Activated naive CD4-positive, alpha-beta T cell treated with anti-CD3 and anti-CD28 coated beads, Interleukin-2, amount 50 U/mL, for 72 hours (primary cell): ENCODE measurements at regions not wholly inside any gene's neighbourhood (a gene's known extent, or its start where the extent isn't known, plus 50 kb on each side); places are given as distances from the start of the nearest gene placed in this dataset.
"Not testable (repeated sequence)": the region's sequence is repeated elsewhere in the genome, so short reads cannot be mapped to it uniquely, and the experiment has no call there.

Source experiments
- ATAC-seq, 2 donors: fragments of 150-1000 bp; cut with Tn5 transposase; 2 replicates each; pipeline ENCODE4 v1.10.0; 2021; ENCODE audit warnings: mild to moderate bottlenecking in 2 of 2, moderate library complexity in 2 of 2
- DNase-seq, 2 donors: peaks; one replicate each; pipeline ENCODE4 v3.0.0; 2021 to 2022; ENCODE audit warnings: low spot score in 2 of 2
- H3K27ac Mint-ChIP-seq, 2 donors: one replicate each; pipeline ENCODE4 v1.8.0; 2022; ENCODE audit warnings: mild to moderate bottlenecking in 2 of 2, mixed read lengths in 2 of 2
- H3K36me3 Mint-ChIP-seq, 2 donors: one replicate each; pipeline ENCODE4 v1.8.0; 2022; ENCODE audit warnings: mixed read lengths in 2 of 2
- H3K9me3 Mint-ChIP-seq, 2 donors: one replicate each; pipeline ENCODE4 v1.8.0; 2022; ENCODE audit warnings: mixed read lengths in 2 of 2

DNA sequence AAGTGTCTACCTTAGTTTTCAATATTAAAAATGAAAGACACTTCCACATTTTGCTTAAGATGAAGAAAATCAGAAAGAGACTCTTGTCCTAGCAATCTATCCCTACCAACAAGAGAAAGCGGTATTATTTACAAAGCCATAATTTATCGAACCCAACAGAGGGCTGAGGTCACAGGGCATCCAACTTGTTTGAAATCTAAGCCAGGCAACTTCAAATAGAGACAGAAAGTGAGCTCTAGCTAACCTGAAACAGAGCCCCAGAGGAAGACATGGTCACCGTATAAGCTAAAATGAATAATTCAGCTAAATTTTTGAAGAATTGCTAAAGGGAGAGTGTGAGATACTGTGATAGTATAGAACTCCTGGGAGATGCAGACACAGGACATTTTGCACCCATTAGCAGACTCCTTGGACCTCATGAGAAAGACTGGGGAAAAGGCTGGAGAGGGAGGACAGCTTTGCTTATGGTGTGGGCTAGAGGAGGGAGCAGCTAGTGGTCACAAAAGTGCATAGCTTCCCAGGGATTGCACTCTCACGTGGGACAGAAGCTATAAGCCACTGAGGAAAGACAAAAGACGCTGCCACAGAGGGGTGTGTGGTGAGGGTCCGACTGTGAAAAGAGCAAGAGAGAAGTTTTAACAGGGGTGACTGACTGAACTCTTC lies 624.2 kb upstream of the GRIN3A start:
- no peak for DNase-seq
- no peaks in the 10 kb centered on the region for H3K36me3 Mint-ChIP-seq
- no peak overlapping the region for H3K27ac Mint-ChIP-seq
- H3K9me3 Mint-ChIP-seq: peaks cover 0 to 10% of the 10 kb centered on the region in 2 donors
- ATAC-seq: no peak

DNA sequence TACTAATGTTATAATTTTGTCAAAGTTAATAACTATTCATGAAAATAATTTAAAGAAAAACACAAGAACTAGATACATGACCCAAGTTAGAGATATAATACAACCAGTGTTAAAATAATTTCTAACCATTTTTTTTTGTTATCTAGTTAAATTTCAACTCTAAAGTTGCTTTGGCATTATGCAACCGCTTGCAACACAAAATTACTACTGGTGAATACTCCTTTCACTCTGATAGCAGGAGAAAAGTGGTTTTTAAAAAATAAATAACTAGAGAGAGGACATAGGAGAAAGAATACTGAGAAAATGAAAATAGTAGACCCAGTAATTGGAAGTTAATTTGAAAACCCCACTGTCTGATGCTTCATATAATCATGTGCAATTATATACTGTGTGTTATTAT lies 622.4 kb upstream of the GRIN3A start:
- Mint-ChIP-seq H3K36me3 (no peaks in the 10 kb centered on the region), H3K9me3 (peaks cover 5 to 18% of the 10 kb centered on the region in 2 donors), H3K27ac (no peak overlapping the region)
- DNase-seq: no peak
- ATAC-seq: no peak

DNA sequence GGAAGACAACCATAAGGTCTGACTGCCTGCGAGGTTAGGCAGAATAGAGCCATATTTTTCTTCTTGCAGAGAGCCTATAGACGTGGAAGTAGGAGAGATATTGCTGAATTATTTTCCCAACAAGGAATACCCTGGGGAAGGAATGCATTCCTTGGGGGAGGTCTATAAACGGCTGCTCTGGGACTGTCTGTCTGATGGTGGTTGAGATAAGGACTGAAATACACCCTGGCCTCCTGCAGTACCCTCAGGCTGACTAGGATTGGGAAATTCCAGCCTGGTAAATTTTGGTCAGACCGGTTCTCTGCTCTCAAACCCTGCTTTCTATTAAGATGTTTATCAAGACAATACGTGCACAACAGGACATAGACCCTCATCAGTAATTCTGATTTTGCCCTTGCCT lies 617.5 kb upstream of the GRIN3A start:
- Mint-ChIP-seq H3K27ac (no peak overlapping the region), H3K9me3 (peaks cover 5 to 15% of the 10 kb centered on the region in 2 donors), H3K36me3 (no peaks in the 10 kb centered on the region)
- no peak for DNase-seq
- ATAC-seq: no peak

DNA sequence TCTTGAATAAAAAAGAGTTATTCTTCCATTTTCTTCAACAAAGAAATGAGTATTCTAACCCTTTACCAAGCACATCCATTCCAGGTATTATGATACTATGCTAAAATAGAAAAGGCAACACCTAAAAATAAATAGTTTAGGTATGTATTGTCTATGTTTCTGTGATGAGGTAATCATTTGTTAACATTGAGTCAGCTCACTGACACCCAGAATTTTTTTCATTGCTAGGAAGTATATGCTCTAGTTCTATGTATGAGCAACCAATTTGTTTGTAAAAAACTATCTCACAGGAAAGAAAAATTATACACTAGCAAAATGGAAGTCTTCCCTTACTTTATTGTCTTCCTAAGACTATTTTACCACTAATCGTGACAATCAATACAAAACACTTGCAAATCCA lies 615.6 kb upstream of the GRIN3A start:
- Mint-ChIP-seq H3K36me3 (no peaks in the 10 kb centered on the region), H3K9me3 (peaks cover 14 to 18% of the 10 kb centered on the region in 2 donors), H3K27ac (no peak overlapping the region)
- DNase-seq (no peak), ATAC-seq (no peak)

DNA sequence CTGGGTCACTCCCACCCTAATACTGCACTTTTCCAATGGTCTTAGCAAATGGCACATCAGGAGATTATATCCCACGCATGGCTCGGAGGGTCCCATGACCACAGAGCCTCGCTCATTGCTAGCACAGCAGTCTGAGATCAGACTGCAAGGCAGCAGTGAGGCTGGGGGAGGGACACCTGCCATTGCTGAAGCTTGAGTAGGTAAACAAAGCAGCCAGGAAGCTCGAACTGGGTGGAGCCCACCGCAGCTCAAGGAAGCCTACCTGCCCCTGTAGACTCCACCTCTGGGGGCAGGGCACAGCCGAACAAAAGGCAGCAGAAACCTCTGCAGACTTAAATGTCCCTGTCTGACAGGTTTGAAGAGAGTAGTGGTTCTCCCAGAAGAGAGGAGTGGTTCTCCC lies 599.0 kb upstream of the GRIN3A start:
- not testable (repeated sequence) for ATAC-seq, H3K27ac Mint-ChIP-seq, H3K36me3 Mint-ChIP-seq, DNase-seq
- peaks cover 17 to 18% of the 10 kb centered on the region in 2 donors for H3K9me3 Mint-ChIP-seq

DNA sequence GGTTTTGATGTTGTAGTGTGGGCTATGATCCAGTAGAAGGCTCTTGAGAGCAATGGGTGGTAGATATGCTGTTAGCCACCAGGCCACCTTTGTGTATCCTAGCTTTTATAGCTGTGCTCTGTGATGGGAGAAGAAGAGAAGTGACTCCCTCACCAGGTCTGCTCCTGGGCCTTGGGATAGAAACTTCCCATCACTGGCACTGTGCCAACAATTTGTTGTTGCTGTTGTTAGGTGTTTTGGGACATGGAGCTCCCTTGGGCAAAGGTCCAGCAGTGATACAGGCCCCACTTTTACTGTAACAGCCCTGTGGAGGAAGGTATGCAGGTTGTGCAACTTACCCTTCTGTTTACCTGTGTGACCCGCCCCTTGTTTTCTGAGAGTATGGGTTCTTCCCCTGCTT lies 570.9 kb upstream of the GRIN3A start:
- DNase-seq (no peak), ATAC-seq (no peak)
- Mint-ChIP-seq H3K27ac (no peak overlapping the region), H3K9me3 (peaks cover 17 to 30% of the 10 kb centered on the region in 2 donors), H3K36me3 (peaks cover 0 to 12% of the 10 kb centered on the region in 2 donors)

DNA sequence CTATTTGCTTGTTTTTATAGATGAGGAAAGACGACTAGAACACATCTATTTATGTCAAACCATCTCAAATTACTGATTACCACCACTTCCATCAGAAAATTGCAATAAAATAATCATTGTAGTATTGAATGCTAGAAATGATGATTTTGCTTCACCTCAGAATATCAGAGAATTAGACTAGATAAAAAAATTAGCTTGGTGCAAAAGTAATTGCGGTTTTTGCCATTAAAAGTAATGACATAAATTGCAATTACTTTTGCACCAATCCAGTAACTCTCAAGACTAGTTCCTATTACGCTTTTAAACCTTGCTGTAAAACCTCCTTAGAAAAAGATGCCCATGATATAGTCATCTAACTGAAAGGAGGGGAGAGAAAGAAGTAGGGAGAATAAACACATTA lies 556.7 kb upstream of the GRIN3A start:
- H3K27ac Mint-ChIP-seq: no peak overlapping the region
- peaks cover 3 to 4% of the 10 kb centered on the region in 2 donors for H3K9me3 Mint-ChIP-seq
- H3K36me3 Mint-ChIP-seq: no peaks in the 10 kb centered on the region
- DNase-seq (no peak), ATAC-seq (no peak)

DNA sequence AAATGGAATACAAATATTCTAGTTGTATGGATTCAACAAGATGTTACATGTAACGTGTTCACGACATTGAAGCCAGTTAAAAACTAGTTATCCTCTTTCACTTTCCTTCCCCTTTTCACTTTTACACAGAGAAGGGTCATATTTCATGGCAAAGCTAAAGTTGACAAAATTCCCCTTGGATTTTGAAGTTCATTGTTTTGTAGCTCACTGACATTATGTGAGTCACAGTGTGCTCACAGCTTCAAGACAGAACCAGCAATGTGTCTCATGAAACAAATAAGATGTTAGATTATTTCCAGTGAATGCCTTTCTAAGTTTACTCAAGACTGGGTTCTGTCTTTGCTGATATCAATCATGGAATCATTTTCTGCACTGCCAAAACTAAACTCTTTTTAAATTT lies 535.5 kb upstream of the GRIN3A start:
- Mint-ChIP-seq H3K36me3 (no peaks in the 10 kb centered on the region), H3K9me3 (peaks cover 5% of the 10 kb centered on the region in 2 donors), H3K27ac (no peak overlapping the region)
- ATAC-seq (no peak), DNase-seq (no peak)

DNA sequence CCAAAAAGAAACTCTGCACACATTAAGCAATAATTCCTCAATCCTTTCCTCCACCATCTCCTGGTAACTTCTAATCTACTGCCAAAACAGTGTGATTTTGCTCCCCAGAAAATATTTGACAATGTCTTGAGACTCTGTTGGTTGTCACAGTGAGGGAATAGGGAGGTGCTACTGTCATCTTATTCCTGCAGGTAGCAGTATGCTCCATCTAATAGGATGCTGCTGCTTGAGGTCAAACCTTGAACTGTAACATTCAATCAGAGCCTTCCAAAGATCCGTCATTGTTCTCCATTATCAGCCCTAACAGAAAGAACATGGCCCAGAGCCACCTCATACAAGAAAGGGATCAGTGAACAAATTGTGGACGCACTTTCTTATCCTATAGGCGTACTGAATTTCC lies 514.7 kb upstream of the GRIN3A start:
- Mint-ChIP-seq H3K27ac (no peak overlapping the region), H3K9me3 (peaks cover 0 to 12% of the 10 kb centered on the region in 2 donors), H3K36me3 (no peaks in the 10 kb centered on the region)
- ATAC-seq: no peak
- no peak for DNase-seq

DNA sequence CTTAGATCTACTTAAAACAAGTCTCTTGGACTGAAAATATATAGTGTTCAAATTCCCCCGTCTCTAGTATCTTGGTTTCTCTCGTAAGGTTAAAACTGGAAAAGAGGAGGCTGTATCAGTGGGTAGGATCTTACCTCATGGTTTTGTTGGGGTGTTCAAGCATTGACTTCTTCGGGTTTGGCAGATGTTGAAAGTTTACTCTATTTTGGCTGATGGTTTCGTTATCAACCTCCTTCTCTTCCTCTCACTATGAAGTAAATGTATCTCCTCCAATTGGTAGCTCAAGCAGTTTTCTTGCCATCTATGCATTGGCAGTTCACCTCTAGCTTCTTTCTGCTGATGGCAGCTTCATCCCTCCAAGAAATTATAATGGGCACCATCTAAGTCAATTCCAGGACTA lies 506.5 kb upstream of the GRIN3A start:
- ATAC-seq (no peak), DNase-seq (no peak)
- peaks cover 0 to 6% of the 10 kb centered on the region in 2 donors for H3K9me3 Mint-ChIP-seq
- H3K36me3 Mint-ChIP-seq: no peaks in the 10 kb centered on the region
- no peak overlapping the region for H3K27ac Mint-ChIP-seq

DNA sequence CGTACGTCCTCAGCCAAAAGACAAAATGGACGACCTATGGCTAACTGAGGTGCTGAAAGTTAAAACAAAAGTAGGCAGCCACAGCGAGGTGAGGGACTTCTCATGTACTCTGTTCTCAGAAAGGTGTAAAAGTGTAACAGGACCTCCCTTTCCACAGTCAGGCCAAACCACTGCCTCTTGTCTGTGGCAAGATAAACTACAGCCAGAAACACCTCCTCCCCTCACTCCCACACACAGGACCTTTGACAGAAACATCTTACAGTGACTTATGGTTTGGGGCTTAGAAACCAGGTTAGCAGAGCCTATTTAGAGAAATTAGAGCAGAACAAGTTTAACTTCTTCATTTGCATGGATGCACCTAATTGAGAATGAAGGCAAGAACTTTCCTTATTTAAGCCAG lies 499.1 kb upstream of the GRIN3A start:
- H3K9me3 Mint-ChIP-seq: peaks cover 0 to 3% of the 10 kb centered on the region in 2 donors
- DNase-seq: no peak
- H3K27ac Mint-ChIP-seq: no peak overlapping the region
- no peak for ATAC-seq
- H3K36me3 Mint-ChIP-seq: no peaks in the 10 kb centered on the region

DNA sequence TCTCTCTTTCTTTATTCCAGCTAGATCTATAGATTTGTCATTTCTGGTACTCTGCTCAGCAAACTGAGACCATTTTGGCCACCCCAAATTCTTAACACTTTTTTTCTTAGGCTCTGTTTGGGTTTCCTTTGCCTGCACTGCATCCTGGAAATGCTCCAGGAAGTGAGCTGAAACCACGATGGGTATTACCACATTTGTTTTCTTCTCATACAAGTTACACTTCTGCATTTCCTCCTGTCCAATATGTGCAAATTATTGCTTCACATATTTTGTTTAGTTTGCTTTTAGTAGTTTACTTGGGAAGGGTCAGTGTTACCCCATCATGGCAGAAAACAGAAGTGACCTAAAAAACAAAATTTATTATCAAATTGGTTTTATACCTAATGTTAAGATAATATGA lies 498.6 kb upstream of the GRIN3A start:
- DNase-seq: no peak
- Mint-ChIP-seq H3K9me3 (peaks cover 0 to 6% of the 10 kb centered on the region in 2 donors), H3K36me3 (no peaks in the 10 kb centered on the region), H3K27ac (no peak overlapping the region)
- ATAC-seq: no peak

DNA sequence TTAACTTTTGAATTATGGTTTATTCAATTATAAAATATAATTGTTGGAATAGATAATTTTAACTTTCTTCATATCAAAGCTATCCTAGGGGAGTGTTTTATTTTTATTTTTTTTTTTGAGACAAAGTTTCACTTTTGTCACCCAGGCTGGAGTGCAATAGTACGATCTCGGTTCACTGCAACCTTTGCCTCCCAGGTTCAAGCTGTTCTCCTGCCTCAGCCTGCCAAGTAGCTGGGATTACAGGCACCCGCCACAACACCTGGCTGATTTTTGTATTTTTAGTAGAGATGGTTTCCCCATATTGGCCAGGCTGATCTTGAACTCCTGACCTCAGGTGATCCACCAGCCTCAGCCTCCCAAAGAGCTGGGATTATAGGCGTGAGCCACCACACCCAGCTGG lies 489.0 kb upstream of the GRIN3A start:
- H3K36me3 Mint-ChIP-seq, H3K27ac Mint-ChIP-seq, ATAC-seq, DNase-seq: not testable (repeated sequence)
- H3K9me3 Mint-ChIP-seq: peaks cover 7 to 12% of the 10 kb centered on the region in 2 donors

DNA sequence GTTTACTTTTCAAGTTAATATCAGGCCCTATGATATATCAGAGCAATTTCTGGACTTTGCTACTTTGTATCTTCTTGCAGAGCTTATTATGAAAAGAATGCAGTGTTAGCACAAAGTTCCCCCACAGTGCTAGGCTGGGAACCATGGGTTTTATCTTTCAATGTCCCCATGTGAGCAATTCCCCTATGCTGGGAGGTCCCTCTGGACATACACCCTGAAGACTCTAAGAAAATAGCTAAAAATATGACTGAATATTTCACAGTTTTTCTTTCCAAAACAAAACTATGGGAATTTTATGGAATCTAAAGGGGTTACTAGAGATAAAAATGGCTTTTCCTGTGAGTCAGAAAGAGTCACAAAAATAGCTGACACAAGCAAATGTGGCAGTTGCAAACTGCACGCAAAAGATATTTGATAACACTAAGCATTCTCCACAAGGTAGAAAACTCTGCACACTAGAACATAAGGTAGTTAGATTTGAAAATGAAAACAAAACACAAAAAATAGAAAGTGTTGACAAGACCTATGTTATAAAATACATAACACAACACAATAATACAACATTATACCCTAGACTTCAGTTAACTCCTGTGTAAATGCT lies 487.5 kb upstream of the GRIN3A start:
- DNase-seq (no peak), ATAC-seq (no peak)
- Mint-ChIP-seq H3K9me3 (peaks cover 5 to 12% of the 10 kb centered on the region in 2 donors), H3K27ac (no peak overlapping the region), H3K36me3 (no peaks in the 10 kb centered on the region)

DNA sequence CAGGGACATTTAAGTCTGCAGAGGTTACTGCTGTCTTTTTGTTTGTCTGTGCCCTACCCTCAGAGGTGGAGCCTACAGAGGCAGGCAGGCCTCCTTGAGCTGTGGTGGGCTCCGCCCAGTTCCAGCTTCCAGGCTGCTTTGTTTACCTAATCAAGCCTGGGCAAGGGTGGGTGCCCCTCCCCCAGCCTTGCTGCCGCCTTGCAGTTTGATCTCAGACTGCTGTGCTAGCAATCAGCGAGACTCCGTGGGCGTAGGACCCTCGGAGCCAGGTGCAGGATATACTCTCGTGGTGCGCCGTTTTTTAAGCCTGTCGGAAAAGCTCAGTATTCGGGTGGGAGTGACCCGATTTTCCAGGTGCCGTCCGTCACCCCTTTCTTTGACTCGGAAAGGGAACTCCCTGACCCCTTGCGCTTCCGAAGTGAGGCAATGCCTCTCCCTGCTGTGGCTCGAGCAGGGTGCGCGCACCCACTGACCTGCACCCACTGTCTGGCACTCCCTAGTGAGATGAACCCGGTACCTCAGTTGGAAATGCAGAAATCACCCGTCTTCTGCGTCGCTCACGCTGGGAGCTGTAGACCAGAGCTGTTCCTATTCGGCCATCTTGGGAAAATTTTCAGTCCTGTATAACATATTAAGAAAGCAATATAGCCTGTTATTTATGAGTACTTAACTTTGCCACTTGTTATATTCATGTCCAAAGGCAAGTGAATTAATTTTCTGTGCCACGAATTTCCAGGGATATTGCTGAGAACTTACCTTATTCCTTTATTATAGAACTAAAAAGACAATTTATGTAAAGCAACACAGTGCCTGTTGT lies 485.1 kb upstream of the GRIN3A start:
- not testable (repeated sequence) for H3K9me3 Mint-ChIP-seq, H3K27ac Mint-ChIP-seq, H3K36me3 Mint-ChIP-seq, DNase-seq, ATAC-seq

DNA sequence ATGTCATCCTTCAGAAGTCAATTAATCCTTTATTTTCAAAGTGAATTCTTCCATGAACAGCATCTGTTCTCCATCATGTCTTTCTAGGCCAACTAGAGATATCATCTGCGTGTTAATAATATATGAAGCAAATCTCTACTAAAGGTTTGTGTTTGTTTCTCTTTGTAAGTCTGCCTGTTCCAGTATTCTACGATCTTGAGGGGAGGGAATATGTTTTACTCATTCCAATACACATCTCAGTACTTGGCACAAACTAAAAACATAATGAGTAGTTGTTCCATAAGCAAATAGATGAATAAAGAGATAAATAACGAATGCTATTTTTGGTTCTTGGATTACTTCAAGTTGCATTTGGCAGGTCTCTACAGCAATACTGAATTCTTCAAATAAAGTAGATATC lies 470.7 kb upstream of the GRIN3A start:
- H3K36me3 Mint-ChIP-seq: no peaks in the 10 kb centered on the region

DNA sequence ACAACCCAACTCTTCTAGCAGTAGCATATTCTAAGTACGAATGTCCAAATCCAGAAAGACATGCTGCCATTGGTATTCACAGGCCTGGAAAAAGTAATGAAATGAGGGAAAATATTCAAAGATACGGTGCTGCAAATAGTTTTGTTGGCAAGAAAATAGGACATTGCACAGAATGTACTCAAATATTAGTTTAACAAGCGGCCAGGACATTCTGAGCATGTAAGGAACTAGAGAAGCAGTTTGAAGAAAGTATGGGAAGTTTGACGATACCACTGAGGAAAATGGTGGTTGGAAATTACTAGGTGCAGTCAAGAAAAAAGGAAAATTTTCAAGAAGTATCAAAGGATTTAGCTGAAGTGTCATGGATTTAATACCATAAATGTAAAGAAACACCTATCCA lies 468.0 kb upstream of the GRIN3A start:
- Mint-ChIP-seq H3K9me3 (peaks cover 10 to 20% of the 10 kb centered on the region in 2 donors), H3K27ac (no peak overlapping the region), H3K36me3 (no peaks in the 10 kb centered on the region)
- DNase-seq: no peak
- no peak for ATAC-seq

More for the DNA sequence above, 470.7 kb upstream of the GRIN3A start:
- ATAC-seq (no peak), DNase-seq (no peak)
- peaks cover 4 to 12% of the 10 kb centered on the region in 2 donors for H3K9me3 Mint-ChIP-seq
- no peak overlapping the region for H3K27ac Mint-ChIP-seq
